ENCODE measurements at regions not wholly inside any gene's neighbourhood (a gene's known extent, or its start where the extent isn't known, plus 50 kb on each side); places are given as distances from the start of the nearest gene placed in this dataset.

- Histone ChIP-seq H3K9me3 (ENCODE audit: control insufficient read depth, low read depth, low read length) (no peaks in the 10 kb centered on the region), H4K8ac (replicated peaks; ENCODE audit: insufficient read length, low read depth, low read length) (no peak overlapping the region), H3K56ac (ENCODE audit: insufficient read length, low read depth, low read length) (no peak overlapping the region), H2AFZ (ENCODE audit: low read length) (no peak overlapping the region), H3T11ph (ENCODE audit: low read length) (no peak overlapping the region), H3K27me3 (ENCODE audit: insufficient read depth, low read length) (no peaks in the 10 kb centered on the region), H3K4me1 (ENCODE audit: insufficient read depth, low read length) (peaks cover 7% of the 10 kb centered on the region; the same call in 1 of the 2 replicates), H4K91ac (ENCODE audit: insufficient read length, low read depth, low read length) (no peak overlapping the region), H2BK12ac (ENCODE audit: insufficient read length, low read depth, low read length) (no peak overlapping the region), H2BK15ac (ENCODE audit: low read depth, low read length) (no peak overlapping the region), H3K14ac (ENCODE audit: insufficient read depth, low read length) (no peak overlapping the region), H2BK20ac (ENCODE audit: low read depth, low read length, poor library complexity, severe bottlenecking) (no peak overlapping the region), H3K4ac (ENCODE audit: low read depth, low read length) (no peak overlapping the region), H3K23ac (ENCODE audit: insufficient read length, low read depth, low read length) (no peak overlapping the region), H2BK5ac (ENCODE audit: insufficient read length, low read length) (no peak overlapping the region), H3K23me2 (ENCODE audit: insufficient read length, low read depth, low read length, poor library complexity, severe bottlenecking) (no peaks in the 10 kb centered on the region), H4K20me1 (ENCODE audit: control insufficient read depth, insufficient read depth, insufficient read length) (no peaks in the 10 kb centered on the region), H2BK120ac (ENCODE audit: low read depth, low read length, poor library complexity, severe bottlenecking) (no peak overlapping the region), H3K9ac (ENCODE audit: extremely low read depth, insufficient read length, low read length) (no peak overlapping the region), H4K5ac (ENCODE audit: insufficient read length, low read depth, low read length) (no peak overlapping the region), H3K4me2 (ENCODE audit: insufficient read depth, insufficient read length, low read length) (no peak overlapping the region), H2AK5ac (ENCODE audit: insufficient read length, low read length) (no peak overlapping the region), H3K79me1 (ENCODE audit: insufficient read depth, low read depth, low read length, poor library complexity, severe bottlenecking) (no peaks in the 10 kb centered on the region), H3K27ac (ENCODE audit: insufficient read length, low read depth, low read length) (no peak overlapping the region), H3K79me2 (ENCODE audit: insufficient read depth, low read length) (no peaks in the 10 kb centered on the region), H3K18ac (ENCODE audit: insufficient read length, low read depth, low read length) (no peak overlapping the region)
- no peak for DNase-seq
- Mint-ChIP-seq H3K27me3 (ENCODE audit: low read depth) (peaks cover 1% of the 10 kb centered on the region; the same call in 1 of the 2 replicates), H3K9me3 (no peaks in the 10 kb centered on the region), H3K4me3 (no peak overlapping the region), H3K36me3 (ENCODE audit: insufficient read depth in 1 of 3, low read depth in 3 of 3) (no peaks in the 10 kb centered on the region), H3K27ac (no peak overlapping the region), H3K4me1 (peaks cover 4 to 11% of the 10 kb centered on the region in 2 experiments; a peak in 3 of 4 replicates)
- TF ChIP-seq CTCF (conservative IDR thresholded peaks at IDR 0.05) = no peak
Measured at GRCh38 chr2:221006084-221006483, 566.0 kb downstream of the EPHA4 start.
